ENCODE measurements at regions not wholly inside any gene's neighbourhood (a gene's known extent, or its start where the extent isn't known, plus 50 kb on each side); places are given as distances from the start of the nearest gene placed in this dataset.

DNA sequence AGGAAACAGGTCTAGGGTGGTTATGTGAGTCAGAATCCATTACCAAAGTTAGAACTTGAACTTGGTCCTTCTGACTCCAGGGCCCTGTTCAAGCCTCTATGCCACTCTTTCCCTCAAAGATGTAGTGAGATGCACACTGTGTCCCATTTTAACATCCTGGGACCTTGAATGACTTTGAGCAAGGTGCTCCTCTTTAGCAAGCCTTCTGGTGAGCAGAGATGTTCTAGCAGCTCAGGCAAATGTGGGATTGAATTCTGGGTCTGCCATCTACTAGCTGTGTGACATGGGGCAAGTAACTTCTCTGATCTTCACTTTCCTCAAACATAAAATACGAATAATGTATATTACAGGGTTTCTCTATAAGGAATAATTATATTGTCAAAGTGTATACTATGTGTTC, 294.0 kb upstream of the CXCR4 start:
- H3K4me3 ChIP-seq (ENCODE audit: low read length), result no peak overlapping the region
- H3K27ac Mint-ChIP-seq, result no peak overlapping the region
- H3K4me3 Mint-ChIP-seq, result no peak overlapping the region
- H3K27me3 ChIP-seq (ENCODE audit: control insufficient read depth, insufficient read depth, low read length, poor library complexity, severe bottlenecking), result no peaks in the 10 kb centered on the region
- H3K9me3 ChIP-seq (ENCODE audit: control insufficient read depth, low read length), result no peaks in the 10 kb centered on the region
- H3K4me1 ChIP-seq (ENCODE audit: control insufficient read depth, insufficient read depth, low read length), result no peaks in the 10 kb centered on the region
- TF ChIP-seq CTCF (conservative IDR thresholded peaks at IDR 0.05), result no peak
- no peak overlapping the region for H3K27ac ChIP-seq (ENCODE audit: low read depth, low read length)
- peaks cover 5% of the 10 kb centered on the region for H3K27me3 Mint-ChIP-seq (ENCODE audit: insufficient read depth)
- no peaks in the 10 kb centered on the region for H3K9me3 Mint-ChIP-seq
- H3K36me3 Mint-ChIP-seq (ENCODE audit: low read depth), result no peaks in the 10 kb centered on the region
- no CpG with 5 or more reads among the region's 1 CpG for WGBS, 2 experiments (ENCODE audit: insufficient coverage in 1 of 2, insufficient read length in 1 of 2)
- H3K4me1 Mint-ChIP-seq, result peaks cover 10% of the 10 kb centered on the region
- H3K9ac ChIP-seq (ENCODE audit: extremely low read depth, low read length, poor library complexity, severe bottlenecking), result no peak overlapping the region
- H3K36me3 ChIP-seq (ENCODE audit: control insufficient read depth, insufficient read depth, low read length), result no peaks in the 10 kb centered on the region
- no peak for DNase-seq

DNA sequence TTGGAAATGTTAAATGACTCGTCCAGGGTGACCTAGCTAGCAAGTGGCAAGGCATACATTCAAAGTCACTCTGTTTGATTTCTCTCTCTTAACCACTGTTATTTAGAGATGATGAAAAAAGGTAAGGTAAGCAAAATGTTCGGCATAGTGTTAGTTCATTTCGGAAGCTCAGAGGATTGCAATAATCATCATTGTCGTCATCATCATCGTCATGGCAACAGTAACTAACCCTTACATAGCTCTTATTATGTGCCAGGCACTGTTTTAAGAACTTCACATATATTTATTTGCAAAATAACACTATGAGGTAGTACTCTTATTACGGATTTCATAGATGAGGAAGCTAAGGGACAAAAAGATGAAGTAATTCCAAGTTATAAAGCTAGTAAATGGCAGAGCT, 292.7 kb upstream of the CXCR4 start:
- no peaks in the 10 kb centered on the region for H3K9me3 ChIP-seq (ENCODE audit: control insufficient read depth, low read length)
- no peak overlapping the region for H3K9ac ChIP-seq (ENCODE audit: extremely low read depth, low read length, poor library complexity, severe bottlenecking)
- Mint-ChIP-seq H3K9me3 (no peaks in the 10 kb centered on the region), H3K27me3 (ENCODE audit: insufficient read depth) (peaks cover 2% of the 10 kb centered on the region), H3K36me3 (ENCODE audit: low read depth) (no peaks in the 10 kb centered on the region), H3K27ac (no peak overlapping the region), H3K4me1 (peaks cover 10% of the 10 kb centered on the region), H3K4me3 (no peak overlapping the region)
- H3K36me3 ChIP-seq (ENCODE audit: control insufficient read depth, insufficient read depth, low read length), result no peaks in the 10 kb centered on the region
- no peak overlapping the region for H3K4me3 ChIP-seq (ENCODE audit: low read length)
- TF ChIP-seq CTCF (conservative IDR thresholded peaks at IDR 0.05), result no peak
- DNase-seq, result no peak
- H3K27me3 ChIP-seq (ENCODE audit: control insufficient read depth, insufficient read depth, low read length, poor library complexity, severe bottlenecking), result no peaks in the 10 kb centered on the region
- H3K27ac ChIP-seq (ENCODE audit: low read depth, low read length), result no peak overlapping the region
- no peaks in the 10 kb centered on the region for H3K4me1 ChIP-seq (ENCODE audit: control insufficient read depth, insufficient read depth, low read length)
- WGBS, 2 experiments (ENCODE audit: insufficient coverage in 1 of 2, insufficient read length in 1 of 2), result 90 to 100% methylated on average over 2 to 6 of the region's 6 CpGs

DNA sequence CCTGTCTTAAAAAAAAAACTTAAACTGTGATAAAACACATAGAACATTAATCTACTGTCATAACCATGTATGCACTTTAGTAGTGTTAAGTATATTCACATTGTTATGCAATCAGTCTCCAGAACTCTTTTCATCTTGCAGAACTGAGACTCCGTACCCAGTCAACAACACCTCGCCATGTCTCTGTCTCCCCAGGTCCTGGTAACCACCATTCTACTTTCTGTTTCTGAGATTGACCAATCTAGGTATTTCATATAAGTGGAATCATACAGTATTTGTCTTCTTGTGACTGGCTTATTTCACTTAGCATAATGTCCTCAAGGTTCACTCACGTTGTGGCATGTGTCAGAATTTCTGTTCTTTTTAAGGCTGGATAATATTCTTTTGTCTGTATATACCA, 290.8 kb upstream of the CXCR4 start:
- no peaks in the 10 kb centered on the region for H3K36me3 ChIP-seq (ENCODE audit: control insufficient read depth, insufficient read depth, low read length)
- Mint-ChIP-seq H3K36me3 (ENCODE audit: low read depth) (no peaks in the 10 kb centered on the region), H3K27ac (no peak overlapping the region), H3K9me3 (no peaks in the 10 kb centered on the region), H3K4me1 (peaks cover 10% of the 10 kb centered on the region), H3K27me3 (ENCODE audit: insufficient read depth) (peaks cover 10% of the 10 kb centered on the region), H3K4me3 (no peak overlapping the region)
- H3K27me3 ChIP-seq (ENCODE audit: control insufficient read depth, insufficient read depth, low read length, poor library complexity, severe bottlenecking), result no peaks in the 10 kb centered on the region
- no peak overlapping the region for H3K27ac ChIP-seq (ENCODE audit: low read depth, low read length)
- H3K9ac ChIP-seq (ENCODE audit: extremely low read depth, low read length, poor library complexity, severe bottlenecking), result no peak overlapping the region
- no peaks in the 10 kb centered on the region for H3K4me1 ChIP-seq (ENCODE audit: control insufficient read depth, insufficient read depth, low read length)
- no peak for TF ChIP-seq CTCF (conservative IDR thresholded peaks at IDR 0.05)
- WGBS, 2 experiments (ENCODE audit: insufficient coverage in 1 of 2, insufficient read length in 1 of 2), result 95% methylated on average over 3 of the region's 3 CpGs; no CpG with 5 or more reads in 1 of the 2 experiments
- DNase-seq, result no peak
- H3K9me3 ChIP-seq (ENCODE audit: control insufficient read depth, low read length), result no peaks in the 10 kb centered on the region
- no peak overlapping the region for H3K4me3 ChIP-seq (ENCODE audit: low read length)
